Stomach (tissue), 8 donors: ENCODE measurements at regions not wholly inside any gene's neighbourhood (a gene's known extent, or its start where the extent isn't known, plus 50 kb on each side); places are given as distances from the start of the nearest gene placed in this dataset.

ENCODE experiments used
- DNase-seq, 2 donors: peaks; one replicate each; pipeline versions ENCODE4 v3.0.0 to v3.0.0-alpha.2; 2013 to 2019
- H3K27ac ChIP-seq, 5 donors: fragments of 200-600 bp in 4 of 5; sonication (generic) in 4 of 5; one replicate each; pipeline ENCODE4 v1.5.1; 2013 to 2019; ENCODE audit warnings: mild to moderate bottlenecking in 1 of 5, moderate library complexity in 1 of 5
- H3K27me3 ChIP-seq, 3 donors: fragments of 200-600 bp; sonication (generic); one replicate each; pipeline ENCODE4 v1.5.1; 2017 to 2019; ENCODE audit warnings: mixed run types in 1 of 3
- H3K36me3 ChIP-seq, 4 donors: fragments of 200-600 bp; sonication (generic); 1 replicate in 3 of 4; 2 replicates in 1 of 4; pipeline ENCODE4 v1.5.1; 2016 to 2019
- H3K4me1 ChIP-seq, 4 donors: fragments of 200-600 bp; sonication (generic); one replicate each; pipeline ENCODE4 v1.5.1; 2016 to 2019
- H3K4me3 ChIP-seq, 4 donors: fragments of 200-600 bp; sonication (generic) in 3 of 4; one replicate each; pipeline ENCODE4 v1.5.1; 2016 to 2019; ENCODE audit warnings: mild to moderate bottlenecking in 1 of 4
- H3K9me3 ChIP-seq, 4 donors: fragments of 200-600 bp; sonication (generic); one replicate each; pipeline ENCODE4 v1.5.1; 2016 to 2019
- EP300 ChIP-seq: sonication (generic); formaldehyde crosslinking; IDR thresholded peaks from one replicate; pipeline ENCODE4 v1.6.1; 2017; ENCODE audit warnings: antibody characterized with exemption
- POLR2A ChIP-seq, 4 donors: fragments of 450-650 bp; IDR thresholded peaks; one replicate each; pipeline ENCODE4 v1.6.1; 2016; ENCODE audit warnings: antibody characterized with exemption in 4 of 4, control low read depth in 2 of 4, mild to moderate bottlenecking in 1 of 4, moderate library complexity in 1 of 4
- POLR2AphosphoS5 ChIP-seq, 3 donors: sonication (generic); formaldehyde crosslinking; IDR thresholded peaks; one replicate each; pipeline ENCODE4 v1.6.1; 2016; ENCODE audit warnings: antibody characterized with exemption in 3 of 3
- WGBS, 5 donors: extraction: QIAGEN DNeasy Blood & Tissue Kit in 3 of 5; methylation state at CpG; one replicate each; pipeline versions ENCODE4 v1.1.5 to v1.1.7; 2013 to 2018; 5-methylcytosine and 5-hydroxymethylcytosine counted together
- intact Hi-C: fragments of 100-400 bp; cut with DNase I; formaldehyde crosslinking; loops from one replicate; pipeline ENCODE4 v1.15.1; 2023; ENCODE audit warnings: low total_unique reads
- TF ChIP-seq, protein P1 (sequence below), 7 experiments: fragments of 450-650 bp in 4 of 7; fragments of 200-600 bp in 3 of 7; sonication (generic) in 3 of 7; IDR thresholded peaks; one replicate each; pipeline ENCODE4 v1.5.1; 2016 to 2019; ENCODE audit warnings: antibody characterized with exemption in 7 of 7, control low read depth in 2 of 7, mild to moderate bottlenecking in 1 of 7
- donor health status: healthy with polysubstance abuse.
- donor health status: Bipolar disorder and iron deficiency.
- donor health status: healthy.

- intact Hi-C loops, result no loop called here
- WGBS, 5 donors, result 91 to 96% (median 95%) methylated on average over 9 of the region's 9 CpGs
- peaks cover 0 to 6% (median 4%) of the 10 kb centered on the region in 3 donors for H3K27me3 ChIP-seq
- H3K36me3 ChIP-seq, result no peaks in the 10 kb centered on the region
- TF ChIP-seq POLR2AphosphoS5 (IDR thresholded peaks at IDR 0.05) (no peak), EP300 (no peak), POLR2A (IDR thresholded peaks at IDR 0.05) (no peak)
- TF ChIP-seq, protein P1, sequence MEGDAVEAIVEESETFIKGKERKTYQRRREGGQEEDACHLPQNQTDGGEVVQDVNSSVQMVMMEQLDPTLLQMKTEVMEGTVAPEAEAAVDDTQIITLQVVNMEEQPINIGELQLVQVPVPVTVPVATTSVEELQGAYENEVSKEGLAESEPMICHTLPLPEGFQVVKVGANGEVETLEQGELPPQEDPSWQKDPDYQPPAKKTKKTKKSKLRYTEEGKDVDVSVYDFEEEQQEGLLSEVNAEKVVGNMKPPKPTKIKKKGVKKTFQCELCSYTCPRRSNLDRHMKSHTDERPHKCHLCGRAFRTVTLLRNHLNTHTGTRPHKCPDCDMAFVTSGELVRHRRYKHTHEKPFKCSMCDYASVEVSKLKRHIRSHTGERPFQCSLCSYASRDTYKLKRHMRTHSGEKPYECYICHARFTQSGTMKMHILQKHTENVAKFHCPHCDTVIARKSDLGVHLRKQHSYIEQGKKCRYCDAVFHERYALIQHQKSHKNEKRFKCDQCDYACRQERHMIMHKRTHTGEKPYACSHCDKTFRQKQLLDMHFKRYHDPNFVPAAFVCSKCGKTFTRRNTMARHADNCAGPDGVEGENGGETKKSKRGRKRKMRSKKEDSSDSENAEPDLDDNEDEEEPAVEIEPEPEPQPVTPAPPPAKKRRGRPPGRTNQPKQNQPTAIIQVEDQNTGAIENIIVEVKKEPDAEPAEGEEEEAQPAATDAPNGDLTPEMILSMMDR (IDR thresholded peaks at IDR 0.05), result no peak
- H3K4me1 ChIP-seq, result no peaks in the 10 kb centered on the region
- H3K27ac ChIP-seq, result no peak overlapping the region
- H3K4me3 ChIP-seq, result no peak overlapping the region
- no peak for DNase-seq
- H3K9me3 ChIP-seq, result no peaks in the 10 kb centered on the region
Observed at GRCh38 chr10:129231821-129232220, 235.2 kb upstream of the MGMT start.

GRCh38 chr10:129233351-129234148, 233.5 kb upstream of the MGMT start:
- Histone ChIP-seq H3K4me3 (no peak overlapping the region), H3K4me1 (no peaks in the 10 kb centered on the region), H3K27ac (no peak overlapping the region), H3K9me3 (no peaks in the 10 kb centered on the region), H3K36me3 (no peaks in the 10 kb centered on the region), H3K27me3 (peaks cover 0 to 12% (median 4%) of the 10 kb centered on the region in 3 donors)
- TF ChIP-seq POLR2A (IDR thresholded peaks at IDR 0.05) (no peak), EP300 (no peak), POLR2AphosphoS5 (IDR thresholded peaks at IDR 0.05) (no peak)
- TF ChIP-seq, protein P1 (IDR thresholded peaks at IDR 0.05), result no peak
- intact Hi-C loops, result no loop called here
- 80 to 86% (median 83%) methylated on average over 15 of the region's 15 CpGs for WGBS, 5 donors
- no peak for DNase-seq

DNA sequence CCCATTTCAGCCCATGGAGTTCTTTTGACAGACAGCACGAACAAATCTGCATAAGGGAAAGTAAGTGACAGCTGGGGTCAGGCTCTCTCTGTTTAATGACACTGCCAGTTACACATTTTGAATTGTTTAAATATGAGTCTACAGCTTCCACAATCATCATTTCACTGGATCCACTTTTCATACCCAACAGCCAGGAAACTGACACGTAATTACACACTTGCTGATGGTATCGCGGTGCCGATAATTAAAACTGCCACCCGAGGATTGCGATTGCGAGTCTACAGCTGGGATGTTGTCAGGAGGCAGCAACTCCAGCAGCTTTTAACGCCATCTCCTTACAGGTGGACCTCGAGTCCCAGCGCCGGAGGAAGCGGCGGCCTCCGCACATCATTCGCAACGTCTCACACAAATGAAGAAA, 230.8 kb upstream of the MGMT start:
- no peak for DNase-seq

DNA sequence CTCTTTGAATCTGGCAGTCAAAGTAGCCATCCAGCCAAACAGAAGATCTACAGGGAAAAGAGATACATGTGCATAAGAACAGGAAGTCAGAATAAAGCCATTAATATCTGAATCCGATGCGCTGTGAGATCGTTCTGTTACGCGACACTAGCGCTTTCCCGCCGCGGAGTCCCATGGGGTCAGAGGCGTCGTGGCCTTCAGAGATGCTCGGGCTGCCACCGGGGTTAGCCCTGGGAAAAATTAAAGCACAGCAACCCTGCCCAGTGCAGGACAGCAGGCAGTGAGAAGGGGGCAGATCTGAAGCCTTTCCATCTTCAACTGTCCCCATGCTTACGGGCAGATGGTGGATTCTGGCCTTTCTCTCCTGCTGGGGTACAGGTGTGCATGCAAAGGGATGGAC, 225.6 kb upstream of the MGMT start:
- intact Hi-C loops, result no loop called here
- Histone ChIP-seq H3K27ac (no peak overlapping the region), H3K4me3 (no peak overlapping the region), H3K36me3 (no peaks in the 10 kb centered on the region), H3K27me3 (peaks cover 0 to 9% (median under 1%) of the 10 kb centered on the region in 3 donors), H3K4me1 (no peaks in the 10 kb centered on the region), H3K9me3 (no peaks in the 10 kb centered on the region)
- TF ChIP-seq EP300 (no peak), POLR2A (IDR thresholded peaks at IDR 0.05) (no peak), POLR2AphosphoS5 (IDR thresholded peaks at IDR 0.05) (no peak)
- TF ChIP-seq, protein P1 (IDR thresholded peaks at IDR 0.05), result no peak
- DNase-seq, result no peak
- WGBS, 5 donors, result 85 to 93% (median 89%) methylated on average over 13 to 14 of the region's 14 CpGs

More for the DNA sequence above, 230.8 kb upstream of the MGMT start:
- Histone ChIP-seq H3K27me3 (peaks cover 0 to 12% (median 4%) of the 10 kb centered on the region in 3 donors), H3K27ac (no peak overlapping the region), H3K9me3 (no peaks in the 10 kb centered on the region), H3K4me1 (no peaks in the 10 kb centered on the region), H3K36me3 (no peaks in the 10 kb centered on the region), H3K4me3 (no peak overlapping the region)
- WGBS, 5 donors, result 71 to 88% (median 80%) methylated on average over 17 of the region's 17 CpGs
- intact Hi-C loops, result no loop called here
- TF ChIP-seq POLR2AphosphoS5 (IDR thresholded peaks at IDR 0.05) (no peak), POLR2A (IDR thresholded peaks at IDR 0.05) (no peak), EP300 (no peak)
- TF ChIP-seq, protein P1 (IDR thresholded peaks at IDR 0.05), result no peak
